ENCODE measurements at regions not wholly inside any gene's neighbourhood (a gene's known extent, or its start where the extent isn't known, plus 50 kb on each side); places are given as distances from the start of the nearest gene placed in this dataset.
"Not testable (repeated sequence)": the region's sequence is repeated elsewhere in the genome, so short reads cannot be mapped to it uniquely, and the experiment has no call there.

GRCh38 chr18:39574897-39575296 is 2009.3 kb upstream of the CELF4 start:
- ATAC-seq (replicated peaks) (no peak), DNase-seq (no peak)
- Mint-ChIP-seq H3K27ac (no peak overlapping the region), H3K36me3 (ENCODE audit: insufficient read depth) (no peaks in the 10 kb centered on the region), H3K27me3 (no peaks in the 10 kb centered on the region), H3K4me1 (ENCODE audit: low read depth in 2 of 2) (no peaks in the 10 kb centered on the region), H3K9me3 (peaks cover 6 to 8% of the 10 kb centered on the region in 2 donors), H3K4me3 (no peak overlapping the region)

GRCh38 chr18:39571511-39571910 is 2005.9 kb upstream of the CELF4 start:
- Mint-ChIP-seq H3K27ac (no peak overlapping the region), H3K4me3 (no peak overlapping the region), H3K4me1 (ENCODE audit: low read depth in 2 of 2) (no peaks in the 10 kb centered on the region), H3K36me3 (ENCODE audit: insufficient read depth) (no peaks in the 10 kb centered on the region), H3K27me3 (no peaks in the 10 kb centered on the region), H3K9me3 (peaks cover 0 to 1% of the 10 kb centered on the region in 2 donors)
- DNase-seq = no peak
- no peak for ATAC-seq (replicated peaks)

- not testable (repeated sequence) for ATAC-seq (replicated peaks); H3K36me3 Mint-ChIP-seq (ENCODE audit: insufficient read depth); H3K9me3 Mint-ChIP-seq; H3K4me1 Mint-ChIP-seq (ENCODE audit: low read depth in 2 of 2); DNase-seq; H3K27ac Mint-ChIP-seq; H3K4me3 Mint-ChIP-seq; H3K27me3 Mint-ChIP-seq
Observed at GRCh38 chr18:39565551-39566230, 2000.1 kb upstream of the CELF4 start.

DNA sequence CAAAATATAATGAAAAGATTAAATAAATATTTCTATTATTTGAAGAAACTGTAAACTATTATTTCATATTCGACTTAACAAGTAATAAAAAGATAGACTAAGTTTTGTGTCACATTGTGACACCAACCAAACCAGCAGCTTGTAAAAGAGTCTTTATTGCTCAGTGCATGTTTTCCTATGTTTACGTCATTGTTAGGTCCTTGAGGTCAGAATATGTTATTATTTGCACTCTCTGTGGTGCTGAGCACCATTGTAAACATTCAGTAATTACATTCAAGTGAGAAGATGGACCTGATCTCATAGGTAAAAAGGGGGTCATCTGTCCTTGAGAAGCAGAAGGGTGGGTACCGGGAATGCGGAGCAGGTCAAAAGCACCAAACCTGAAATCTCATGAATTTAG is 1999.1 kb upstream of the CELF4 start:
- Mint-ChIP-seq H3K4me3 (no peak overlapping the region), H3K27me3 (no peaks in the 10 kb centered on the region), H3K27ac (no peak overlapping the region), H3K36me3 (ENCODE audit: insufficient read depth) (no peaks in the 10 kb centered on the region), H3K9me3 (peaks cover 0 to 3% of the 10 kb centered on the region in 2 donors), H3K4me1 (ENCODE audit: low read depth in 2 of 2) (no peaks in the 10 kb centered on the region)
- ATAC-seq (replicated peaks) (no peak), DNase-seq (no peak)

- ATAC-seq (replicated peaks) (no peak), DNase-seq (no peak)
- H3K36me3 Mint-ChIP-seq (ENCODE audit: insufficient read depth) = no peaks in the 10 kb centered on the region
- H3K4me3 Mint-ChIP-seq = no peak overlapping the region
- no peaks in the 10 kb centered on the region for H3K27me3 Mint-ChIP-seq
- H3K27ac Mint-ChIP-seq = no peak overlapping the region
- H3K4me1 Mint-ChIP-seq (ENCODE audit: low read depth in 2 of 2) = no peaks in the 10 kb centered on the region
- H3K9me3 Mint-ChIP-seq = peaks cover 3 to 7% of the 10 kb centered on the region in 2 donors
Observed at GRCh38 chr18:39561126-39561525, 1995.5 kb upstream of the CELF4 start.

GRCh38 chr18:39558658-39559057 is 1993.1 kb upstream of the CELF4 start:
- no peak overlapping the region for H3K4me3 Mint-ChIP-seq
- H3K36me3 Mint-ChIP-seq (ENCODE audit: insufficient read depth) = peaks cover 2% of the 10 kb centered on the region
- ATAC-seq (replicated peaks) = no peak
- H3K4me1 Mint-ChIP-seq (ENCODE audit: low read depth in 2 of 2) = no peaks in the 10 kb centered on the region
- peaks cover 1 to 10% of the 10 kb centered on the region in 2 donors for H3K9me3 Mint-ChIP-seq
- no peaks in the 10 kb centered on the region for H3K27me3 Mint-ChIP-seq
- no peak overlapping the region for H3K27ac Mint-ChIP-seq
- DNase-seq = no peak

- ATAC-seq (replicated peaks) (no peak), DNase-seq (no peak)
- Mint-ChIP-seq H3K36me3 (ENCODE audit: insufficient read depth) (peaks cover 2% of the 10 kb centered on the region), H3K4me3 (no peak overlapping the region), H3K9me3 (peaks cover 12 to 25% of the 10 kb centered on the region in 2 donors), H3K27me3 (no peaks in the 10 kb centered on the region), H3K27ac (no peak overlapping the region), H3K4me1 (ENCODE audit: low read depth in 2 of 2) (no peaks in the 10 kb centered on the region)
Observed at GRCh38 chr18:39555496-39555895, 1989.9 kb upstream of the CELF4 start.

GRCh38 chr18:39550701-39551100 is 1985.1 kb upstream of the CELF4 start:
- no peak overlapping the region for H3K4me3 Mint-ChIP-seq
- no peak for DNase-seq
- H3K4me1 Mint-ChIP-seq (ENCODE audit: low read depth in 2 of 2) = no peaks in the 10 kb centered on the region
- H3K36me3 Mint-ChIP-seq (ENCODE audit: insufficient read depth) = peaks cover 2% of the 10 kb centered on the region
- ATAC-seq (replicated peaks) = no peak
- H3K27me3 Mint-ChIP-seq = no peaks in the 10 kb centered on the region
- H3K9me3 Mint-ChIP-seq = peaks cover 11 to 27% of the 10 kb centered on the region in 2 donors
- no peak overlapping the region for H3K27ac Mint-ChIP-seq

- no peaks in the 10 kb centered on the region for H3K4me1 Mint-ChIP-seq (ENCODE audit: low read depth in 2 of 2)
- DNase-seq (no peak), ATAC-seq (replicated peaks) (no peak)
- no peaks in the 10 kb centered on the region for H3K36me3 Mint-ChIP-seq (ENCODE audit: insufficient read depth)
- H3K4me3 Mint-ChIP-seq = no peak overlapping the region
- H3K27ac Mint-ChIP-seq = no peak overlapping the region
- no peaks in the 10 kb centered on the region for H3K27me3 Mint-ChIP-seq
- peaks cover 11 to 27% of the 10 kb centered on the region in 2 donors for H3K9me3 Mint-ChIP-seq
Observed at GRCh38 chr18:39549144-39549543, 1983.5 kb upstream of the CELF4 start.

- Mint-ChIP-seq H3K4me3 (no peak overlapping the region), H3K27ac (no peak overlapping the region), H3K27me3 (no peaks in the 10 kb centered on the region), H3K9me3 (peaks cover 0 to 11% of the 10 kb centered on the region in 2 donors), H3K4me1 (ENCODE audit: low read depth in 2 of 2) (no peaks in the 10 kb centered on the region), H3K36me3 (ENCODE audit: insufficient read depth) (no peaks in the 10 kb centered on the region)
- ATAC-seq (replicated peaks) (no peak), DNase-seq (no peak)
Observed at GRCh38 chr18:39531659-39532058, 1966.1 kb upstream of the CELF4 start.

DNA sequence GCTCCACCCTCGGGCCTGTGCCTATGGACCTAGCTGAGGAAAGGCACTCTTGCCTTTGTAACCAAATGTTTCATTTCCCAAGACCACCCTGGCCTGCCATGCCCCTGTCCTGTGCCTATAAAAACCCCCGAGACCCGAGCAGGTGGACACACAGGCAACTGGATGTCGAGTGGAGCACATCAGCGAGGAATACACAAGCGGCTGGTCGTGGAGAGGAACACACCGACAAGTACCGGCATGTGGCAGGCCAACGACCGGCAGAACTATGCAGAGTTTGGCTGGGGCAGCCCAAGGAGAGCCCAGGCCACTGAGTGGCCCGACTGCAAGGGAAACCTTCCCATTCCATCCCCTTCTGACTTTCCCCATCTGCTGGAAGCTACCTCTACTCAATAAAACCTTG is 1963.8 kb upstream of the CELF4 start:
- H3K27ac Mint-ChIP-seq = no peak overlapping the region
- DNase-seq = no peak
- no peak for ATAC-seq (replicated peaks)
- no peaks in the 10 kb centered on the region for H3K27me3 Mint-ChIP-seq
- peaks cover 0 to 9% of the 10 kb centered on the region in 2 donors for H3K9me3 Mint-ChIP-seq
- no peak overlapping the region for H3K4me3 Mint-ChIP-seq
- H3K36me3 Mint-ChIP-seq (ENCODE audit: insufficient read depth) = no peaks in the 10 kb centered on the region
- H3K4me1 Mint-ChIP-seq (ENCODE audit: low read depth in 2 of 2) = no peaks in the 10 kb centered on the region

- H3K27me3 Mint-ChIP-seq = no peaks in the 10 kb centered on the region
Observed at GRCh38 chr18:39527465-39527864, 1961.9 kb upstream of the CELF4 start.

DNA sequence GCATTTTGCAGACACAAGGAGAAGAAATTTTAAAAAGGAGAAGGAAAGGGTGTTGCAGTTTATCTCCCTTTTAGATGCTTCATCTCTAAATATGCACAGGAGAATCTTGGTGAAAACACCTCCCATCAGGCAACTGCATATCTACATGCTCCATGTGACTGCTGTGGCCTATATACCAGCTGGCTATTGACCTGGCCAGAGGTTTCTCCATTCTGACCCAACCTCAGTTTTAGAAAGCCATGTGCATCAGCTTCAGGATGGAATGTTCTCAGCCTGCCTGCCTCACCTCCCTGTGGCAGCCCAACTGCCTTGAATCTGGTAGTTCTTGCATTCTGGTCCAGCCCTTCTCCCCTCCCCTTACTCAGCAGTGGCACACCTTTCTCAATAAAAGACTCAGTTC is 1958.8 kb upstream of the CELF4 start:
- Mint-ChIP-seq H3K36me3 (ENCODE audit: insufficient read depth) (no peaks in the 10 kb centered on the region), H3K4me1 (ENCODE audit: low read depth in 2 of 2) (no peaks in the 10 kb centered on the region), H3K4me3 (no peak overlapping the region), H3K27me3 (no peaks in the 10 kb centered on the region), H3K9me3 (peaks cover 4 to 7% of the 10 kb centered on the region in 2 donors), H3K27ac (no peak overlapping the region)
- DNase-seq (no peak), ATAC-seq (replicated peaks) (no peak)

More at GRCh38 chr18:39527465-39527864, 1961.9 kb upstream of the CELF4 start:
- DNase-seq (no peak), ATAC-seq (replicated peaks) (no peak)
- H3K9me3 Mint-ChIP-seq = peaks cover 0 to 9% of the 10 kb centered on the region in 2 donors
- no peaks in the 10 kb centered on the region for H3K4me1 Mint-ChIP-seq (ENCODE audit: low read depth in 2 of 2)
- no peaks in the 10 kb centered on the region for H3K36me3 Mint-ChIP-seq (ENCODE audit: insufficient read depth)
- H3K27ac Mint-ChIP-seq = no peak overlapping the region
- H3K4me3 Mint-ChIP-seq = no peak overlapping the region

GRCh38 chr18:39523281-39523680 is 1957.7 kb upstream of the CELF4 start:
- H3K4me3 Mint-ChIP-seq = no peak overlapping the region
- peaks cover 5 to 14% of the 10 kb centered on the region in 2 donors for H3K9me3 Mint-ChIP-seq
- no peak for DNase-seq
- no peaks in the 10 kb centered on the region for H3K4me1 Mint-ChIP-seq (ENCODE audit: low read depth in 2 of 2)
- ATAC-seq (replicated peaks) = no peak
- no peaks in the 10 kb centered on the region for H3K36me3 Mint-ChIP-seq (ENCODE audit: insufficient read depth)
- H3K27ac Mint-ChIP-seq = no peak overlapping the region
- H3K27me3 Mint-ChIP-seq = no peaks in the 10 kb centered on the region
